ENCODE measurements at regions not wholly inside any gene's neighbourhood (a gene's known extent, or its start where the extent isn't known, plus 50 kb on each side); places are given as distances from the start of the nearest gene placed in this dataset.

- no peak for TF ChIP-seq CTCF (IDR thresholded peaks at IDR 0.05)
Observed at GRCh38 chr16:64778777-64779176, 343.1 kb downstream of the CDH11 start.

- no peak for TF ChIP-seq CTCF (IDR thresholded peaks at IDR 0.05)
Observed at GRCh38 chr16:64773638-64774037, 348.2 kb downstream of the CDH11 start.

GRCh38 chr16:64773184-64773583 lies 348.7 kb downstream of the CDH11 start:
- TF ChIP-seq CTCF (IDR thresholded peaks at IDR 0.05), result no peak

GRCh38 chr16:64771273-64771672 lies 350.6 kb downstream of the CDH11 start:
- no peak for TF ChIP-seq CTCF (IDR thresholded peaks at IDR 0.05)

GRCh38 chr16:64762211-64762610 lies 359.7 kb downstream of the CDH11 start:
- TF ChIP-seq CTCF (IDR thresholded peaks at IDR 0.05), result no peak

- no peak for TF ChIP-seq CTCF (IDR thresholded peaks at IDR 0.05)
Observed at GRCh38 chr16:64754279-64754678, 367.6 kb downstream of the CDH11 start.

- no peak for TF ChIP-seq CTCF (IDR thresholded peaks at IDR 0.05)
Observed at GRCh38 chr16:64751906-64752305, 370.0 kb downstream of the CDH11 start.

- no peak for TF ChIP-seq CTCF (IDR thresholded peaks at IDR 0.05)
Observed at GRCh38 chr16:64749346-64749745, 372.5 kb downstream of the CDH11 start.
